ENCODE measurements at regions not wholly inside any gene's neighbourhood (a gene's known extent, or its start where the extent isn't known, plus 50 kb on each side); places are given as distances from the start of the nearest gene placed in this dataset.

GRCh38 chr7:1300206-1300605 is 67.5 kb downstream of the UNCX start (continued):
- no peak for TF ChIP-seq ZNF512 (CRISPR knock-in tag; IDR thresholded peaks at IDR 0.05; ENCODE audit: borderline replicate concordance)
- no peak for TF ChIP-seq NR1H2 (CRISPR knock-in tag; IDR thresholded peaks at IDR 0.05)
- no peak for TF ChIP-seq ZBTB43 (CRISPR knock-in tag; IDR thresholded peaks at IDR 0.05)
- no peak for TF ChIP-seq ATF1 (CRISPR knock-in tag; IDR thresholded peaks at IDR 0.05)
- TF ChIP-seq RORB (CRISPR knock-in tag; IDR thresholded peaks at IDR 0.05) = no peak
- no peak for TF ChIP-seq USF1 (CRISPR knock-in tag; IDR thresholded peaks at IDR 0.05)
- TF ChIP-seq ERG (CRISPR knock-in tag; IDR thresholded peaks at IDR 0.05) = no peak
- TF ChIP-seq CREB1 (CRISPR knock-in tag; IDR thresholded peaks at IDR 0.05) = no peak
- TF ChIP-seq ZNF532 (CRISPR knock-in tag; IDR thresholded peaks at IDR 0.05; ENCODE audit: borderline replicate concordance) = no peak
- no peak for TF ChIP-seq SOX15 (CRISPR knock-in tag; IDR thresholded peaks at IDR 0.05)
- TF ChIP-seq ATF2 (CRISPR knock-in tag; IDR thresholded peaks at IDR 0.05; ENCODE audit: borderline replicate concordance, low read depth) = no peak
- TF ChIP-seq ZNF219 (CRISPR knock-in tag; IDR thresholded peaks at IDR 0.05; ENCODE audit: borderline replicate concordance) = no peak
- TF ChIP-seq JAZF1 (CRISPR knock-in tag; IDR thresholded peaks at IDR 0.05) = no peak
- TF ChIP-seq SMAD4 (CRISPR knock-in tag; IDR thresholded peaks at IDR 0.05) = no peak
- TF ChIP-seq FOXJ3 (CRISPR knock-in tag; IDR thresholded peaks at IDR 0.05; ENCODE audit: borderline replicate concordance) = no peak

GRCh38 chr7:1300636-1301035 is 68.0 kb downstream of the UNCX start:
- no peak for ATAC-seq
- CTCF ChIA-PET = interaction anchor here (0.5 to 2.5 kb wide), 3 partner anchors 68 to 132 kb away, joined by 3 to 6 read pairs (median 6); no protein-coding TSS in a partner anchor

More at GRCh38 chr7:1300636-1301035, 68.0 kb downstream of the UNCX start:
- no peaks in the 10 kb centered on the region for H3K36me3 Mint-ChIP-seq
- no peaks in the 10 kb centered on the region for H3K4me1 Mint-ChIP-seq
- TF ChIP-seq CTCF (IDR thresholded peaks at IDR 0.05) = no peak
- TF ChIP-seq FOXK1 (CRISPR knock-in tag; IDR thresholded peaks at IDR 0.05) = no peak
- H3K27me3 Mint-ChIP-seq (ENCODE audit: low read depth) = no peaks in the 10 kb centered on the region
- POLR2A ChIA-PET = no interaction called here
- H3K4me3 Mint-ChIP-seq = no peak overlapping the region
- H3K27ac Mint-ChIP-seq = no peak overlapping the region
- DNase-seq (ENCODE audit: low spot score) = no peak
- no peaks in the 10 kb centered on the region for H3K9me3 Mint-ChIP-seq

All from WTC11 (cell line).